GM21360 (cell line): ENCODE measurements at regions not wholly inside any gene's neighbourhood (a gene's known extent, or its start where the extent isn't known, plus 50 kb on each side); places are given as distances from the start of the nearest gene placed in this dataset.
"Not testable (repeated sequence)": the region's sequence is repeated elsewhere in the genome, so short reads cannot be mapped to it uniquely, and the experiment has no call there.

Experiments used
- ATAC-seq: cut with Tn5 transposase; IDR thresholded peaks from one replicate; pipeline ENCODE4 v1.9.1; 2021; ENCODE audit warnings: mild to moderate bottlenecking, moderate library complexity; ENCODE audit not compliant: unreplicated experiment

DNA sequence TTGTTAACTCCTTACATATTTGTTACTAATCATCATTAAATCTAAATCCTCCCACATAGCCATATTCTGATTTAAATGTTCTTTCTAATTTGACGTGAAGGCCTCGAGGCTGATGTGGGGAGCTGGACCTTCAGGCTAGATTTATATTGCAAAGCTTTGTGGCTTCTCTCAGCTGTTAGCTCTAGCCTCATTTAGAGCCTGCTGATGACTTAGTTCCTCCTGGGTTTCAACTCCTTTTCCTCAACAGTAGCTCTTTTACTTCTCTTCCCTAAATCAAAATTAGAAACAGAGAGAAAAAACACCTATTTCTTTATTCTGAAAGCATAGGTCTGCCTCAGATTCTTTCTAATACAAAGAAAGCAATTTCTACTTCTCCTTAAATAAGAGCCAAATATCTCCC, 477.5 kb upstream of the CCDC196 start:
- ATAC-seq: no peak

DNA sequence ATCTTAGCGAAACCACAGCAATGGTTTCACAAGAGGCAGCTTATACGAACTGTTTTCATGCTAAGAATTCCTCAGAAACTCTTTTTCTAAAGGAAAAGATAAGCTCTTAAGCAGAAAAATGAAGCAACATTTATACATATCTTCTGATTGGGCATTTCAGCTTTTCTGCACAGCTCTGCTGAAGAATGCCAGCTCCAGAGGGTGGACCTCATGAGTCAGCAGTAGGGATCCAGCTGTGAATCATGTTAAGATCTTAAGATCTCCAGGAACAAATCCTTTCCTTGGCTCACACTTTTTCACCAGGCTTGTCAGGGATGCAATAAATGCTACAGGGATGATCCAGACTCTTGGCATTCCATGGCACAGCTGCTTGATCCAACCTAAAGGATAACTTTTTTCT, 477.1 kb upstream of the CCDC196 start:
- no peak for ATAC-seq

DNA sequence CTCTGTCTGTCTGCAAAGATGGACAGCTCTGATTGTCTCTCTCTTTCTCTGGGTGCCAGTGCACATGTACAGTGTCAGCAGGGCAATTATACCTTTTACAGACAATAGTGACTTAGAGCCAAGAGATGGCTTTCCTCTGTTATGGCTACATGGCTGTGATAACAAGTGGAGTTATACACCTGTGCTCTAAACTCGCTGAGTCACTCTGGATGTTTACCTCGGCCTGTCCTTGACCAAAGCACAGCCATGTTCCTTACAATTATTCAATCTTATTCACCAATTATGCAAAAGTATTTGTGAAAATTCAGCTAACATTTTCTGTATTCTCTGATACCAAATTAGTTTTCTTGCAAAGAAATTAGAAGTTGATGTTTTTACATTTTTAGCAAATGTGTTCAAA, 475.5 kb upstream of the CCDC196 start:
- no peak for ATAC-seq

DNA sequence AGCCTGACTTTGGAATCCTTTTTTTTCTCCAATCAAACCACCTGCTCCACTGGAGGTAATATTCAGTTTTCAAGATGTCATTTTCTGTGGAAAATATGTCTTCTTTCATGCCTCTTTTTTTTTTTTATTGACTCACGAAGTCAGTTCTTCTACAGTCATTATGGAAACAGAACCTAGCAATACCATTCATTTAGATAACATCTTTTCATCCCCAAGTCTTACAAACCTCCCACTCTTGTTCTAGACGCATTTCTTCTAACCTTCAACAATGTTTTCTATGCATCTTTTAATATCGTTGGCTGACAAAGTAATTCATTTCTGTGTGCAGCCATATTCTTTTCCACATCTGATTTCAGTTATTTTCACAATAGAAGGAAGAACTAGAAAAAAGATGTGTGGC, 474.3 kb upstream of the CCDC196 start:
- no peak for ATAC-seq

DNA sequence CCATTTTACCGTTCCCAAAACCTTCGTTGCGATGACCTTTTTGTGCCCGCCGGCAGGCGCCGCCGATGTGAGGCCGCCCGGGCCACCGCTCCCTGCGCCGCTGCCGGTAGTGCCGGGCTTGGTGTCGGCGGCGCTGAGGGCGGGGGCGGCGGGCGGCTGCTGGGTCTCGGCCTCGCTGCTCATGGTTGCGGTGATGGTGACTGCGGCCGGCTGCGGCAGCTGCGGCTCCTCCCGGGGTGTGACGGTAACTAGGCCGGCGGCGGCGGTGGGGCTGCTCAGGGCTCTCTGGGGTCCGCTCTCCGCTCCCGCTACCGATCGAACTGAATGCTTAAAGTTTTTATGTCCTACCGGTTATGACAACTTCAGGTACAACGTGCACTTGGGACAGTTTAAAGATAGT, 472.6 kb upstream of the CCDC196 start:
- ATAC-seq: not testable (repeated sequence)

DNA sequence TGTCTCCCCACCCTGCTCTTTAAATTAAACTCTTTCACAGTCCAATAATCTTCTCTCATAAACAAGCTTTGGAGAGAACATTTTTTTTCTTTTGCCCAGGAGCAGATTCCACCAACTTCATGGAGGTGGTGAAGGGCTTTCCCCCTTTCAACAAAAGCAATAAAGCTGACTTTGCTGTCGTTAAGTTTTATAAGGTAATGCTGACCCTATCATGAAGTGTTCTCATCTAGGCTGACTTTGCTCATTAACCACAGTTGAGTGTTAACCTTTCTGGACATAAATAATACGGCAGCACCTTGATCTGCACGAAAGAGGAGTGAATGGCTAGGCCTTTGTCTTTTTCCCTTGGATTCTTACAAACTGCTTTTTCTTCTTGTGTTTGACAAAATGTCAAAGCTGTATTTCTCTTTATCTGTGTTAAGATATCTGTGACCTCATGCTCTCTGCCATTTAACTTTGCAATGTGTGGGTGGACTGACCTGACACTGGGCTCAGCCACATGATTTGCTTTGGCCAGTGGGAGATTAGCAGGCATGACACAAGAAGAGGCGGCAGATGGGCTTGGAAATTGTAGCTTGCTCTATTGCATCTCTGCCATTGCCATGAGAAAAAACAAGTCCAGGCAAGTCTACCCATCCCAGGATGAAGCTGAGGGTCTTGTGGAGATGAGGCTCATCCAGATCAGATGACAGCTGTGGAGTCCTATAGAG, 470.9 kb upstream of the CCDC196 start:
- no peak for ATAC-seq

DNA sequence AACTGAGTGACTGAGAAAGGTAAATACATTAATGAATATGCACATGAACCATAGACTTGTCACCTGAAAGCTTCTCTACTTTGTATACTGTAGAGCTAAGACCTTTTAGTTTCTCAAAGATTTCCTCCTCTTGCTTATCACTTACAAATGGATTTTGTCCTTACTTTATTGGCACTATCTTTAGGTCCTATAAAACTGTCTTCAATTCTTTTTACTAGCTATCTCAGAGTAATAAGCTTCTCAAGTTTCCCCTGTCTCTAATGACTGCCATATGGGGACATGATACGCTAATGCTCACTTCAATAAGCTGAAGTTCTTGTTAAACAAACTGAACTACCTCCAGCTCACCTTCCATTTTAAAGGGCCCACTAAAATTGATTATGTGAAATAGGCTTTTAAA, 468.2 kb upstream of the CCDC196 start:
- no peak for ATAC-seq

DNA sequence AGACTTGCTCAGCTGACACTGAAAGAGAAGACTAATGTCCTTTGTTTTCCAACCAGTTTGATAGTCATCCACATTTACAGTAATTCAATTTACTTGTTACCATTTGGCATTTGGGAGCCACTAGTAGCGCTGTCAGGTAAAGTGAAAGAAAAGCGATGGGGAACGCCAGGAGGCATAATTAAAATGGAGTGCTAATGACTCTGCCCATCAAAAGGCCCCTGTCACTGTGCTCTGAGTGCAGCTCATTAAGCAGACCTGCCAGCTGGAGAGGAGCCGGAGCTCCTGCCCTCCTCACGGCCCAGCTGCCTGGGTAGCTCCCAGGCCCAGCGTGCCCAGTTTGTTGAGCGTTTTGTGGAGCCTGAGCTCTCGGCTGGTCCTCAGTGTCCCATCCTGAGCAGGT, 463.6 kb upstream of the CCDC196 start:
- ATAC-seq: no peak

DNA sequence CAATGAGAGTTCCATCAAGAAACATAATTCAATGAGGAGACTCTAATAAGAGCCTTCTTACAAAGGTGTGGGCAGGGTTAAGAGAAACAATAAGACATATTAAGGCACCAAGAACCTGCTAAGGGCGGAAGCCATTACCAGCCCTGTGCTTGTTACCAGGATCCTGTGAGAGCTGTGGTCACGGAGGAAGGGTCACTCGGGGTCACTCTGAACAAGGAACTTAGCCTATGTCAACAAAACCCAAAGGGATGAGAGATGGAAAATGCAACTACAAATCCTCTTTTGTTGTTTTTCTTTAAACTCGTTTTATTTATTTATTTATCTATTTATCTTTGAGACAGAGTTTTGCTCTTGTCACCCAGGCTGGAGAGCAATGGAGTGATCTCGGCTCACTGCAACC, 460.4 kb upstream of the CCDC196 start:
- ATAC-seq: no peak

DNA sequence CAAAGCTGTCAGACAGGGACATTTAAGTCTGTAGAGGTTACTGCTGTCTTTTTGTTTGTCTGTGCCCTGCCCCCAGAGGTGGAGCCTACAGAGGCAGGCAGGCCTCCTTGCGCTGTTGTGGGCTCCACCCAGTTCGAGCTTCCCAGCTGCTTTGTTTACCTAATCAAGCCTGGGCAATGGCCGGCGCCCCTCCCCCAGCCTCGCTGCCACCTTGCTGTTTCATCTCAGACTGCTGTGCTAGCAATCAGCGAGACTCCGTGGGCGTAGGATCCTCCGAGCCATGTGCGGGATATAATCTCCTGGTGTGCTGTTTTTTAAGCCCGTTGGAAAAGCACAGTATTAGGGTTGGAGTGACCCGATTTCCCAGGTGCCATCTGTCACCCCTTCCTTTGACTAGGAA, 454.2 kb upstream of the CCDC196 start:
- not testable (repeated sequence) for ATAC-seq

DNA sequence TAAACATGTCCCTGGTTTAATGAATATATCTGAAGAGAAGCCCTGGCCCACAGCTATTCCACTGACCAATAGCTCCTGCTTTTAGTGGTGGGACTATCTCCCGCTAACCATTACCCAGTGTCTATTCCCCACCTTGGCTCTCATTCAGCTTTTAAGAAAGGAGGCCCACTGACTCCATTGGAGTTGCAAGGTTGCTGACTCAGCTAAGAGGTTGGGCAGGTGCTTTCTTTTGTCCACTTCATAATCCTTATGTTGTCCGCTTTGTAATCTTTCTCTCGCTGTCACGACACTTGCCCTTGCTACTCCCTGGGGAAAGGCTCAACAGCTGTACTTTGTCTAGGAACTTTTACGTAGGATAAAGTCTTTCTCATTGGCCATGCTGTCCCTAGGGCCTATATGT, 453.4 kb upstream of the CCDC196 start:
- ATAC-seq: no peak

DNA sequence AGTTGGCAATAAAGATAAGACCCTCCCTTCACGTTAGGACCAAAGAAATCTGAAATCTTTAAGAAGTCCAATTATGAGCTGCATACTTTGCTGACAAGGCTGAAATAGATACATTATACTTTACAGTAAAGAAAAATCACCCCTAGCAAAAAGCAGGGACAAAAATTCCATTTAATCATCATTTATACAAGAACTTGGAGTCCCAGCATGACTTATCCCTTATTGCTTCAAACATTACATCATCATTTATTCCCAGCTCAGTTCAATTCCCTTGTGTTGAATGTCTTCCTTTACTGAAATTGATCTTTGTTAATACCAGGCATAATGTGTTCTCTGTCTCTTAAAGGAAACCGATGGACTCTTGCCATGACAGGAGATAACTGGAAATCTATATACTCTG, 449.6 kb upstream of the CCDC196 start:
- no peak for ATAC-seq

DNA sequence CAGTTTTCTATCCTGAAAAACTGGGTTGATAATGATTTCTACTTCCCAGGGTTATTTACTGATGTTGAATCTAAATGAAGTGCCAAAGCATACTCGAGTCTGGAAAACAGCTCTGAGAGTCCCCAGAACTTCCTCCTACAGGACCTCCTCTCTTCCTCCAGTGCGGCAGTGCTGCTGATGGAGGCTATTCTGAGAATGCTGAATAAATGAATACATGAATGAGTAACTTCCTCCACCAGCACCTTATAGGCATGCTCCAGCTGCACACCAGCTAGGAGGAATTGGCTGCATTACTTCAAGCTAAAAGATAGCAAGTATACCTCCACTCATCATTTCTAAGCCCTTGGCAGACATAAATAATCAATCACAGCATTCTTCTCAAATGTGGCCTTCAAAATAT, 448.8 kb upstream of the CCDC196 start:
- no peak for ATAC-seq

DNA sequence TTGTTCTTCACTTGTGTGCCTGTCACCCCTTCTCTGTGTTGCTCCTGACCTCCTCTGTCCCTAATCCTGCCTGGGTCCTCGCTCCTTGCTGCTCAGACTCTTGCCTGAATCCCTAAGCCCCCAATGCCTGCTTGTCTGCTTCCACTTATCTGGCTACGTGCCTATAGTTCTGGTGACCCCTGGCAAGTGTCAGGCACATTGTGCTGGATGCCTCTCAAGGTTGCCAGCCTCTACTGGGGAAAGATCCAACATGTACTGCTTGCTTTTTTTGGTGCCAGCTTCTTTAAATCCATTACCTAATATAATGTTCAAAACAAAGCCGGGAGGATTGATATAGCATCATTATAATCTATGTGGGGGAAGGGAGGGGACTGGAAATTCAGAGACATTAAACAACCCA, 448.0 kb upstream of the CCDC196 start:
- no peak for ATAC-seq

DNA sequence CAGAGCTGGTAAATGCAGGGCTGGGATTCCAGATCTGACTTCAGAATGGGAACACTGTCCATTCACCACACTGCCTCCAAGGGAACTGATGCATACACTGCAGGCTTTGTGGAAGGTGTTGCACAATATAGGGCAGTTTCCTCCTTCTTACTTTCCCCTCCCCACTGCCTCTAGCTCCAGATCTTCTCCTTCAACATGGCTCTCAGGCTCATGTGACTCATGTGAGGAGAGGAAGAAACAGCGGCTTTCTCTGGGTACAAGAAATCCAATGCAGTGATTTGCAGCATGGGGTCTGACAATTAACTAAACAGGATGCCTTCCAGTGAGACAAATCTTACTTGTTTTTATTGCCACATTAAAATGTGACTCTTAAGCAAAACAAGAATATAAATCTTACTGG, 447.6 kb upstream of the CCDC196 start:
- ATAC-seq: no peak

DNA sequence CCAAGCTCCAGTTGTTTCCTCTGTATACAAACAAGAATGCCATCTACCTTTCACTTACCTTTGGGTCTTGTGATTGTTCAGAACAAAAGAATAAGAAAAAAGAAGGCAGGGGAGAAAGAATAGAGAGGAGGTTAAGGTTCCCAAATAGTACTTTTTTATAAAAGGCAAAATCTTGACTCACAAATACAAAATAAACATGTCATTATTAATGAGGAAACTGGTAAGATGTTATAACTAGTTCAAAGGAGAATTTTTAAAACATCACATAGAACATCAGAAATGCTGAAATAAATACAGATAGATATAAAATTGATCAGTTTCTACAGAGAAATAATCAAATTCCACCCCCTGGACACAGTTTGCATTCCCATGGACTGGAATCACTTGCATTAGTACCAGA, 446.7 kb upstream of the CCDC196 start:
- no peak for ATAC-seq

DNA sequence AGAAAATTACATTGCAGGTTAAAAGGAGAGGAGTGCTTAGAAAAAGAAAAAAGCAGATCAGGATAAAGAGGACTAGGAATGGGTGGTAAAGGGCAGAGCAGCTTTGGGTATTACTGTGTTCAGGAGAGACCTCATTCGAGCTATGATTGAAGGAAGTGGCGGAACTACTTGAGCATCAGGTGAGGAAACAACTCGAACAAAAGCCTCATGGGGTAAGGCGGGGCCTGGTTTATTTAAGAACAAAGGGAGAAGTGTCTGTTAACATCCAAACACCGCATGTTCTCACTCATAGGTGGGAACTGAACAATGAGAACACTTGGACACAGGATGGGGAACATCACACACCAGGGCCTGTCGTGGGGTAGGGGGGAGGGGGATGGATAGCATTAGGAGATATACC, 444.6 kb upstream of the CCDC196 start:
- ATAC-seq: no peak

DNA sequence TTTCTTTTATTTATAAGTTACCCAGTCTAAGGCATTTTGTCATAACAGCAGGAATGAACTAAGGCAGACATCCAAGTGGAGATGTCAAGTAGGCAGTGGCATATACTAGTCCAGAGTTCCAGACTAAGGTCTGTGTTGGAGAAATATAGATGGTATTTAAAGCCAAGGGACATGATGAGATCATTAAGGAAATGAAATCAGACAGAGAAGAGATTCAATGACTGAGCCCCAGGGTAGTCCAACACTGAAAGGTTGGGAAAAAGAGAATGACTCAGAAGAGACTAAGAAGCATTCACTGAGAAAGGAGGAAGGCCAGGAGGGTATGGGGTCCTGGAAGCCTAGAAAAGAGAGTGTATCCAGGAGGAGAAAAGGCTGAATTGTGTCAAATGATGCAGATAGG, 442.2 kb upstream of the CCDC196 start:
- no peak for ATAC-seq

DNA sequence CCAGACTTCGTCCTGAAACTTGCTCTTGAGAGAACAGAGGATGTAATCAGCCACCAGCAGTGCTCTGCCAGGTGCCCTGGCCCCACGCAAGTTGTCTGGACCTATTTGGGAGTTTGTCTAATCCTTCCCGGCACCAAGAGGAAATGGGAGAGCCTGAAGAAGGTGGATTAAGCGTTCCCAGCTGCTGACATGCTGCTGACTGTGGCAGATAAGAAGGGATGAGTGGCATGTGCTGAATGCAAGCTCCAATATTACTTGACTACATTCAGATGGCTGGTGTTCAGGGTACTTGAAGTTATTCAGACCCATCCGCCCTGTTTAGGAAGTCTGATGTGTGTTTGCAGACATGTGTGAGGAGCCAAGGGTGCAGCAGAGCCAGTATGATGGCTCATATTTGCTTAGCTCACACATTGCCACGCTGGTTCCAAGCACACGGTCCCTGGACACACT, 440.6 kb upstream of the CCDC196 start:
- no peak for ATAC-seq

DNA sequence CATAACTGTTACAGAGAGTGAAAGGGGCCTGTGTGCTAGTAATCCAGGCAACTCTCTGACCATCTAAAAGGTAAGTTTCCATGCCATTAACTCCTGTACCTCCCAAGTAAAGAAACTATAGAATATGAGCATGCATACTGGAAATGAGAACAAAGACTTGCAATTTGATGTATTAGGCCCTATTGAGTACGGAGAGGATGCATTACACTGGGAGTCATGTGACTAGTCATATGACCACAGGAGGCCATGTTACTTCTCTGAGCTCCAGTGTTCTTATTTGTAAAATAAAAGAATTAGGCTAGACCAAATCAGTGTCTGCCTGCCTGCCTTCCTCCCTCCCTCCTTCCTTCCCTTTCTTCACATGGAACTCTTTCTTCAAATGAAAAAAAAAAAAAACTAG, 440.1 kb upstream of the CCDC196 start:
- ATAC-seq: no peak

DNA sequence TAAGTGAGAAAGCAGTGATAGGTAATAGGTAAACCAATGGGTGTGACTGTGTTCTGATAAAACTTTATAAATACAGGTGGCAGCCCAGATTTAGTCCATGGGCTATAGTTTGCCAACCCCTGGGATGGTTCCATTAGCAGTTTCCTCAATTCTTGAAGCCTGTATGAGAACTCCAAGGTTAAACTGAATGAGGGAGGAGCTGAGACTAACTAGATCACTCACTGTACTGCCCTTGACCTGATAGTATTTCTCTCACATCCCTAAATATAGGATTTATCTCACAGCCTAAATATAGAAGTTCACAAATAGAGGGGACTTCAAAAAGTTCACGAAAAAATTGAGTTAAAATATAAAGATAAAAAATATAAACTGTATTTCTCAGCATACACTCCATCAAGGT, 439.6 kb upstream of the CCDC196 start:
- ATAC-seq: no peak

DNA sequence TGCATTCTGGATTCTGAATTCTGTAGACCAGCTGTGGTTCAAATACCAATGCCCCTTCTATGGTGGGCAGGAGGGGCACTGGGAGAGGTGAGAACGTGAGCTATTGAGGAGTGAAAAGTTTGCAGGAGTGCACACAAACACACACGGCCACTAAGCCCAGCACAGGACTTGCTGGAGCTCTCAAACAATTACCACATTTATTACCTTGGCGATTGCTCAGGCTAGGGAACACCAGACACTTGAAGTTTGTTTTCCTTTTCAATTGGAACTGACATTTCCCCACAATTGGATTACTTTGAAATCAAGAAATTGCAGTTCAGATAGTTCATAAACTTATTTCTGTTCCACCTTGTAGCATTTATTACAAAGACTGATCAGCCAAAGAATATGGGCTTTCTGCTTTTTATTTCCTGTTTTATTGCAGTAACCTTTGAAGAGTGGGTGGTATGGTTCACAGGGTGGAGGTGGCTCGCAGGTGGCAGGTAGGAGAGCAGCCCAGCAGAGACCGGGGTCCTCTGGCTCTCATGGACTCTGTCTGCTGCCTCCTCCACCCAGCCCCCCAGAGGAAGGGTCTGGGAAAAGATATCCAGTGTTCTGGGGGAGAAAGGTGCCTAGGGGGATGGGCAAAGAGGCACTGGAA, 429.8 kb upstream of the CCDC196 start:
- ATAC-seq: no peak
